ENCODE measurements at regions not wholly inside any gene's neighbourhood (a gene's known extent, or its start where the extent isn't known, plus 50 kb on each side); places are given as distances from the start of the nearest gene placed in this dataset.

- H3K9me3 ChIP-seq = no peaks in the 10 kb centered on the region
- H3K4me3 ChIP-seq = no peak overlapping the region
- no peak overlapping the region for H3K27ac ChIP-seq
- no peaks in the 10 kb centered on the region for H3K4me1 ChIP-seq
- H3K36me3 ChIP-seq = no peaks in the 10 kb centered on the region
- H3K27me3 ChIP-seq = no peaks in the 10 kb centered on the region
- intact Hi-C loops (cut with DNase I; ENCODE audit: low total_unique reads) = no loop called here
- TF ChIP-seq CTCF (IDR thresholded peaks at IDR 0.05) = no peak
- DNase-seq = no peak
Observed at GRCh38 chr6:93550551-93551276, 131.4 kb upstream of the EPHA7 start.

- TF ChIP-seq POLR2A (IDR thresholded peaks at IDR 0.05) (no peak), CTCF (IDR thresholded peaks at IDR 0.05) (no peak)
- Histone ChIP-seq H3K36me3 (no peaks in the 10 kb centered on the region), H3K4me3 (no peak overlapping the region), H3K27me3 (no peaks in the 10 kb centered on the region), H3K4me1 (no peaks in the 10 kb centered on the region), H3K9me3 (no peaks in the 10 kb centered on the region), H3K27ac (no peak overlapping the region)
- no peak for DNase-seq
- intact Hi-C loops (cut with DNase I; ENCODE audit: low total_unique reads) = no loop called here
Observed at GRCh38 chr6:93549868-93550267, 130.5 kb upstream of the EPHA7 start.

GRCh38 chr6:93524671-93525451 is 105.5 kb upstream of the EPHA7 start:
- Histone ChIP-seq H3K4me3 (no peak overlapping the region), H3K27ac (no peak overlapping the region), H3K9me3 (no peaks in the 10 kb centered on the region), H3K36me3 (no peaks in the 10 kb centered on the region), H3K4me1 (no peaks in the 10 kb centered on the region), H3K27me3 (no peaks in the 10 kb centered on the region)
- TF ChIP-seq CTCF (IDR thresholded peaks at IDR 0.05) (no peak), POLR2A (IDR thresholded peaks at IDR 0.05) (no peak)
- DNase-seq = no peak
- intact Hi-C loops (cut with DNase I; ENCODE audit: low total_unique reads) = no loop called here

DNA sequence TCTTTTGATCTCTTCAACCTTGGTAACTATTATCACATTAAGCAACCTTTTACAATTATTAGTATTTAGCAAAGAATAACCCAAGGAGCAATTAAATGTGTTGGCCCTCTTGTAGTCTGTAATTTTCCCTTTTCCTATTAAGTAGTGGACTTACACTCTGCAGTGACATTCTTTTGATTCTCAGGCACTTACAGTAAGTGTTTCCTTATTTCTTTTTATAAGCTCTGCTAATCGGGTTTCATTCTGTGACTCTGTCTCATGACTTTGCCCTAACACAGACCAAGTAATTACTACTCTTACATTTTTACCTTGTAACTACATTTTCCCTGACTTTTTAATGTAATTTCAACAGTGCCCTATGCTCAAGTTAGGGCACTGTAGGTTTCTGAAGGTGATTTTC is 104.0 kb upstream of the EPHA7 start:
- Histone ChIP-seq H3K27me3 (no peaks in the 10 kb centered on the region), H3K4me3 (no peak overlapping the region), H3K27ac (no peak overlapping the region), H3K36me3 (no peaks in the 10 kb centered on the region), H3K4me1 (no peaks in the 10 kb centered on the region), H3K9me3 (no peaks in the 10 kb centered on the region)
- intact Hi-C loops (cut with DNase I; ENCODE audit: low total_unique reads) = no loop called here
- no peak for DNase-seq
- TF ChIP-seq CTCF (IDR thresholded peaks at IDR 0.05) = no peak
- no peak for TF ChIP-seq POLR2A (IDR thresholded peaks at IDR 0.05)

GRCh38 chr6:93516441-93516840 is 97.1 kb upstream of the EPHA7 start:
- no peak for DNase-seq
- Histone ChIP-seq H3K9me3 (no peaks in the 10 kb centered on the region), H3K27me3 (no peaks in the 10 kb centered on the region), H3K4me3 (no peak overlapping the region), H3K27ac (no peak overlapping the region), H3K4me1 (no peaks in the 10 kb centered on the region), H3K36me3 (no peaks in the 10 kb centered on the region)
- intact Hi-C loops (cut with DNase I; ENCODE audit: low total_unique reads) = no loop called here
- TF ChIP-seq POLR2A (IDR thresholded peaks at IDR 0.05) = no peak
- TF ChIP-seq CTCF (IDR thresholded peaks at IDR 0.05) = no peak
